ENCODE measurements at regions not wholly inside any gene's neighbourhood (a gene's known extent, or its start where the extent isn't known, plus 50 kb on each side); places are given as distances from the start of the nearest gene placed in this dataset.

GRCh38 chr7:109945820-109946518 is 1145.0 kb upstream of the LRRN3 start:
- TF ChIP-seq EZH2 (optimal IDR thresholded peaks at IDR 0.05; ENCODE audit: low read depth, low read length) = no peak
- TF ChIP-seq, protein P1, sequence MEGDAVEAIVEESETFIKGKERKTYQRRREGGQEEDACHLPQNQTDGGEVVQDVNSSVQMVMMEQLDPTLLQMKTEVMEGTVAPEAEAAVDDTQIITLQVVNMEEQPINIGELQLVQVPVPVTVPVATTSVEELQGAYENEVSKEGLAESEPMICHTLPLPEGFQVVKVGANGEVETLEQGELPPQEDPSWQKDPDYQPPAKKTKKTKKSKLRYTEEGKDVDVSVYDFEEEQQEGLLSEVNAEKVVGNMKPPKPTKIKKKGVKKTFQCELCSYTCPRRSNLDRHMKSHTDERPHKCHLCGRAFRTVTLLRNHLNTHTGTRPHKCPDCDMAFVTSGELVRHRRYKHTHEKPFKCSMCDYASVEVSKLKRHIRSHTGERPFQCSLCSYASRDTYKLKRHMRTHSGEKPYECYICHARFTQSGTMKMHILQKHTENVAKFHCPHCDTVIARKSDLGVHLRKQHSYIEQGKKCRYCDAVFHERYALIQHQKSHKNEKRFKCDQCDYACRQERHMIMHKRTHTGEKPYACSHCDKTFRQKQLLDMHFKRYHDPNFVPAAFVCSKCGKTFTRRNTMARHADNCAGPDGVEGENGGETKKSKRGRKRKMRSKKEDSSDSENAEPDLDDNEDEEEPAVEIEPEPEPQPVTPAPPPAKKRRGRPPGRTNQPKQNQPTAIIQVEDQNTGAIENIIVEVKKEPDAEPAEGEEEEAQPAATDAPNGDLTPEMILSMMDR (IDR thresholded peaks at IDR 0.05; ENCODE audit: low read length) = no peak

Measured in MM.1S (cell line).